ENCODE measurements at regions not wholly inside any gene's neighbourhood (a gene's known extent, or its start where the extent isn't known, plus 50 kb on each side); places are given as distances from the start of the nearest gene placed in this dataset.

GRCh38 chr6:22903826-22904225 is 334.5 kb downstream of the HDGFL1 start:
- TF ChIP-seq CTCF (IDR thresholded peaks at IDR 0.05; ENCODE audit: borderline replicate concordance, extremely low read depth, low read length, poor library complexity, severe bottlenecking) (no peak), EZH2 (IDR thresholded peaks at IDR 0.05; ENCODE audit: borderline replicate concordance, low read depth, low read length, severe bottlenecking) (no peak)

Measured in DND-41 (cell line).